Mesenchymal stem cell (in vitro differentiated cells and primary cell): ENCODE measurements at regions not wholly inside any gene's neighbourhood (a gene's known extent, or its start where the extent isn't known, plus 50 kb on each side); places are given as distances from the start of the nearest gene placed in this dataset.
"Not testable (repeated sequence)": the region's sequence is repeated elsewhere in the genome, so short reads cannot be mapped to it uniquely, and the experiment has no call there.

Experiments used
- DNase-seq: peaks from one replicate; pipeline ENCODE4 v3.0.0-alpha.2; 2013
- H2AFZ ChIP-seq: one replicate; pipeline ENCODE4 v1.6.1; 2013; ENCODE audit warnings: low read depth, mild to moderate bottlenecking, control low read depth, inconsistent platforms, low read length, moderate library complexity
- H2AK5ac ChIP-seq: 2 replicates; pipeline ENCODE4 v1.6.1; 2013; ENCODE audit warnings: low read length, moderate library complexity, mild to moderate bottlenecking, inconsistent platforms; ENCODE audit not compliant: severe bottlenecking
- H2BK120ac ChIP-seq: one replicate; pipeline ENCODE4 v1.6.1; 2013; ENCODE audit warnings: low read depth, mild to moderate bottlenecking, inconsistent platforms, low read length, moderate library complexity
- H2BK12ac ChIP-seq, 2 experiments: one replicate each; pipeline ENCODE4 v1.6.1; 2013; ENCODE audit warnings: inconsistent platforms in 2 of 2, low read length in 2 of 2, mild to moderate bottlenecking in 2 of 2, moderate library complexity in 2 of 2, control low read depth in 1 of 2
- H2BK15ac ChIP-seq: one replicate; pipeline ENCODE4 v1.6.1; 2013; ENCODE audit warnings: mild to moderate bottlenecking, low read depth, inconsistent platforms; ENCODE audit not compliant: poor library complexity, severe bottlenecking
- H2BK5ac ChIP-seq: 2 replicates; pipeline ENCODE4 v1.6.1; 2013; ENCODE audit warnings: low read depth, mild to moderate bottlenecking, low read length, control low read depth, inconsistent platforms; ENCODE audit not compliant: poor library complexity, severe bottlenecking
- H3K14ac ChIP-seq, 2 experiments: one replicate each; pipeline ENCODE4 v1.6.1; 2013; ENCODE audit warnings: inconsistent platforms in 2 of 2, low read length in 2 of 2, control low read depth in 1 of 2, mild to moderate bottlenecking in 1 of 2, moderate library complexity in 1 of 2
- H3K18ac ChIP-seq, 2 experiments: one replicate each; pipeline ENCODE4 v1.6.1; 2013; ENCODE audit warnings: inconsistent platforms in 2 of 2, low read length in 2 of 2, control low read depth in 1 of 2, low read depth in 1 of 2, mild to moderate bottlenecking in 1 of 2
- H3K23ac ChIP-seq, 2 experiments: one replicate each; pipeline ENCODE4 v1.6.1; 2013; ENCODE audit warnings: inconsistent platforms in 2 of 2, low read length in 2 of 2, mild to moderate bottlenecking in 2 of 2, moderate library complexity in 2 of 2, control low read depth in 1 of 2
- H3K27ac ChIP-seq: 2 replicates; pipeline ENCODE4 v1.5.1; 2013; ENCODE audit warnings: mild to moderate bottlenecking, moderate library complexity, low read length, control low read depth, inconsistent platforms; ENCODE audit not compliant: poor library complexity, severe bottlenecking
- H3K27me3 ChIP-seq, 2 experiments: 2 replicates each; pipeline versions ENCODE4 v1.6.1 to v1.7.0; 2013; ENCODE audit warnings: low read length in 2 of 2, mild to moderate bottlenecking in 2 of 2, moderate library complexity in 2 of 2, control low read depth in 1 of 2, inconsistent platforms in 1 of 2; ENCODE audit not compliant: control insufficient read depth in 1 of 2, insufficient read depth in 1 of 2
- H3K36me3 ChIP-seq, 2 experiments: 2 replicates each; pipeline versions ENCODE4 v1.6.1 to v1.7.0; 2013; ENCODE audit warnings: low read length in 2 of 2, control low read depth in 1 of 2, inconsistent platforms in 1 of 2, low read depth in 1 of 2, mild to moderate bottlenecking in 1 of 2; ENCODE audit not compliant: insufficient read depth in 2 of 2, control insufficient read depth in 1 of 2
- H3K4ac ChIP-seq, 2 experiments: one replicate each; pipeline ENCODE4 v1.6.1; 2013; ENCODE audit warnings: inconsistent platforms in 2 of 2, low read length in 2 of 2, mild to moderate bottlenecking in 2 of 2, moderate library complexity in 2 of 2, control low read depth in 1 of 2, low read depth in 1 of 2
- H3K4me1 ChIP-seq: 2 replicates; pipeline ENCODE4 v1.6.1; 2013; ENCODE audit warnings: low read depth, low read length, control low read depth; ENCODE audit not compliant: control insufficient read depth, insufficient read depth
- H3K4me2 ChIP-seq: 2 replicates; pipeline ENCODE4 v1.6.1; 2013; ENCODE audit warnings: low read length, mild to moderate bottlenecking, inconsistent platforms; ENCODE audit not compliant: poor library complexity, severe bottlenecking
- H3K4me3 ChIP-seq, 2 experiments: 2 replicates each; pipeline versions ENCODE4 v1.5.1 to v1.7.0; 2013; ENCODE audit warnings: low read length in 2 of 2, mild to moderate bottlenecking in 2 of 2, control low read depth in 1 of 2, low read depth in 1 of 2; ENCODE audit not compliant: insufficient read depth in 1 of 2
- H3K79me1 ChIP-seq: replicated peaks from 2 replicates; pipeline ENCODE4 v1.6.1; 2013; ENCODE audit warnings: mild to moderate bottlenecking, control low read depth, low read length, inconsistent platforms; ENCODE audit not compliant: poor library complexity, severe bottlenecking
- H3K9ac ChIP-seq: 2 replicates; pipeline ENCODE4 v1.7.0; 2013; ENCODE audit warnings: mild to moderate bottlenecking, low read length, moderate library complexity
- H3K9me3 ChIP-seq: 2 replicates; pipeline ENCODE4 v1.7.0; 2013; ENCODE audit warnings: mild to moderate bottlenecking, low read length; ENCODE audit not compliant: control insufficient read depth
- H4K8ac ChIP-seq: one replicate; pipeline ENCODE4 v1.6.1; 2013; ENCODE audit warnings: inconsistent platforms, mild to moderate bottlenecking, low read length, moderate library complexity
- H4K91ac ChIP-seq: one replicate; pipeline ENCODE4 v1.6.1; 2013; ENCODE audit warnings: mild to moderate bottlenecking, low read length, inconsistent platforms
- WGBS: methylation state at CpG from one replicate; pipeline ENCODE4 v1.1.7; 2013; ENCODE audit warnings: mixed read lengths; 5-methylcytosine and 5-hydroxymethylcytosine counted together

DNA sequence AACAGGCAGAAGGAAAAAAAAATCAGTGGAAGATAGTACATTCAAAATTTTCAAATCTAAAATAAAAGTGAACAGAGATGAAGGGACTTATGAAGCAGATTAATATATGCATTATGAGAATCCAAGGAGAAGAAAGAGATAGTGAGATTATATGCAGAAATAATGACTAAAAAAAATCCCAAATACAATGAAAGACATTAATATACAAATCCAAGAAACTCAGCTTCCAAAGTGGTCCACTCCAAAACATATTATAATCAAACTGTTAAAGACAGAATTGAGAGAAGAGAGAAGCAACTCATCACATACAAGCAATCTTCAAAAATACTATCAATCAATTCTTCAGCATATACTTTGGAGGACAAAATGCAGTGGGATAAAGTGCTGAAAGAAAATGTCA is 73.5 kb upstream of the CARMIL1 start:
- no peak overlapping the region for H4K91ac ChIP-seq
- no peak overlapping the region for H3K4me2 ChIP-seq
- no peak overlapping the region for H3K14ac ChIP-seq
- H2AK5ac ChIP-seq, result no peak overlapping the region
- no peak overlapping the region for H2BK15ac ChIP-seq
- no peak overlapping the region for H3K27ac ChIP-seq
- no peak overlapping the region for H3K9ac ChIP-seq
- no peaks in the 10 kb centered on the region for H3K4me1 ChIP-seq
- no peak overlapping the region for H3K18ac ChIP-seq
- H2BK120ac ChIP-seq, result no peak overlapping the region
- H2AFZ ChIP-seq, result no peak overlapping the region
- no peak for DNase-seq
- no peaks in the 10 kb centered on the region for H3K27me3 ChIP-seq
- H3K23ac ChIP-seq, result no peak overlapping the region
- H2BK12ac ChIP-seq, result no peak overlapping the region
- no peaks in the 10 kb centered on the region for H3K36me3 ChIP-seq
- no peak overlapping the region for H4K8ac ChIP-seq
- H3K9me3 ChIP-seq, result peaks cover 22% of the 10 kb centered on the region
- peak overlapping the region in 1 of 2 experiments; percentile 46 for H3K4me3 ChIP-seq
- H3K79me1 ChIP-seq, result no peaks in the 10 kb centered on the region
- no peak overlapping the region for H2BK5ac ChIP-seq
- no peak overlapping the region for H3K4ac ChIP-seq

DNA sequence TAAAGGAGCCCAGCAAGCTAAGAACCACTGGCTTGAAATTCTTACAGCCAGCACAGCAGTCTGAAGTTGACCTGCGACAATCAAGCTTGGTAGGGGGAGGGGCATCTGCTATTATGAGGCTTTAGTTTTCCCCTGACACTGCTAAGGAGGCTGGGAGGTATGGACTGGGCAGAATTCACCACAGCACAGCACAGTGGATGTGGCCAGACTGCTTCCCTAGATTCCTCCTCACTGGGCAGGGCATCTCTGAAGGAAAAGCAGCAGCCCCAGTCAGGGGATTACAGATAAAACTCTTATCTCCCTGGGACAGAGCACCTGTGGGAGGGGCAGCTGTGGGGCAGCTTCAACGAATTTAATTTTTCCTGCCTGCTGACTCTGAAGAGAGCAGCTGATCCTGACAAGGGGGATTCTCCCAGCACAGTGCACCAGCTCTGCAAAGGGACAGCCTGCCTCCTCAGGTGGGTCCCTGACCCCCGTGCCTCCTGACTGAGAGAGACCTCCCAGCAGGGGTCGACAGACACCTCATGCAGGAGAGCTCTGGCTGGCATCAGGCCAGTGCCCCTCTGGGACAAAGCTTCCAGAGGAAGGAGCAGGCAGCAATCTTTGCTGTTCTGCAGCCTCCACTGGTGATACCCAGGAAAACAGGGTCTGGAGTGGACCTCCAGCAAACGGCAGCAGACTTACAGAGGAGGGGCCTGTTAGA is 71.6 kb upstream of the CARMIL1 start:
- H3K4me3 ChIP-seq, H3K4ac ChIP-seq: not testable (repeated sequence)

DNA sequence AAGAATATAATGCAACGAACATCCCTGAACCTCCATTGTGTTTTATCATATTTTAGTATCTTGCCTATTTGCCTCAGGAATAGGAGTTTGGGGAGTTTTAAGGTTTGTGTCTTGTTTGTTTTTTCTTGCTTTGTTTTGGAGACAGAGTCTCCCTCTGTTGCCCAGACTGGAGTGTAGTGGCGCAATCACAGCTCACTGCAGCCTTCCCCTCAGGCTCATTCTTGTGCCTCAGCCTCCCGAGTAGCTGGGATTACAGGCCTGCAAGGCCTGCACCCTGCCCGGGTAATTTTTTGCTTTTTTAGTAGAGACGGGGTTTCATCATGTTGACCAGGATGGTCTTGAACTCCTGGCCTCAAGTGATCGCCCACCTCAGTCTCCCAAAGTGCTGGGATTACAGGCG is 63.3 kb upstream of the CARMIL1 start:
- H3K4me2 ChIP-seq, result no peak overlapping the region
- H3K79me1 ChIP-seq, result no peaks in the 10 kb centered on the region
- H3K27ac ChIP-seq, result no peak overlapping the region
- H3K36me3 ChIP-seq, result no peaks in the 10 kb centered on the region
- no peak overlapping the region for H4K8ac ChIP-seq
- H3K9me3 ChIP-seq, result peaks cover 3% of the 10 kb centered on the region
- H2AFZ ChIP-seq, result no peak overlapping the region
- peak; percentile 35 for DNase-seq
- H3K27me3 ChIP-seq, result no peaks in the 10 kb centered on the region
- H3K23ac ChIP-seq, result no peak overlapping the region
- no peak overlapping the region for H3K9ac ChIP-seq
- no peak overlapping the region for H3K4me3 ChIP-seq
- no peak overlapping the region for H3K18ac ChIP-seq
- H2AK5ac ChIP-seq, result no peak overlapping the region
- H2BK5ac ChIP-seq, result no peak overlapping the region
- H4K91ac ChIP-seq, result no peak overlapping the region
- no peak overlapping the region for H2BK12ac ChIP-seq
- H2BK15ac ChIP-seq, result no peak overlapping the region
- H3K14ac ChIP-seq, result no peak overlapping the region
- H2BK120ac ChIP-seq, result no peak overlapping the region
- no peak overlapping the region for H3K4ac ChIP-seq
- H3K4me1 ChIP-seq, result no peaks in the 10 kb centered on the region
- 94% methylated on average over 6 of the region's 7 CpGs for WGBS

More for the DNA sequence above, 71.6 kb upstream of the CARMIL1 start:
- H3K27me3 ChIP-seq, H2AFZ ChIP-seq, H2BK5ac ChIP-seq, H3K14ac ChIP-seq, H3K18ac ChIP-seq, H2AK5ac ChIP-seq, H3K36me3 ChIP-seq, H2BK12ac ChIP-seq, H4K91ac ChIP-seq, H3K79me1 ChIP-seq, DNase-seq, H3K4me1 ChIP-seq, H4K8ac ChIP-seq, H3K9ac ChIP-seq, H2BK120ac ChIP-seq, H3K4me2 ChIP-seq, H3K27ac ChIP-seq, H2BK15ac ChIP-seq, H3K23ac ChIP-seq: not testable (repeated sequence)
- H3K9me3 ChIP-seq, result peaks cover 26% of the 10 kb centered on the region
- WGBS, result 35% methylated on average over 5 of the region's 5 CpGs

DNA sequence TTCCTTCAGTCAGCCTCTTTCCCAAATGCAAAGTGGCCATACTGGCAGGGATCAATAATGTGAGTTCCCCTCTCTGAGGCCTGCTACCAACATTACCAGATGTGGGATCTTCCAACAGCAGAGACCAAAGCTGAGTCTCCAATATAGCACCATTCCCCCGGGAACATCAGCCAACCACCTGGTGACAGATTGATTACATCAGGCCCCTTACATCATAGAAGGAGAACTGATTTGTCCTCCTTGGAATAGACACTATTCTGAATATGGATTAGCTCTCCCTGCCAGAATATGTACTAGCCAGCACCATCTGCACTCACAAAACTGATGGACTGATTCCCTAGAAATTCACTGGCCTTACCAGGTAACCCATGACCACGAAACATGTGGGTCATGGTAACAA is 61.9 kb upstream of the CARMIL1 start:
- H3K9ac ChIP-seq, result no peak overlapping the region
- no peak overlapping the region for H2AK5ac ChIP-seq
- H2BK5ac ChIP-seq, result no peak overlapping the region
- H3K14ac ChIP-seq, result no peak overlapping the region
- no peaks in the 10 kb centered on the region for H3K27me3 ChIP-seq
- H2BK120ac ChIP-seq, result no peak overlapping the region
- H3K4me1 ChIP-seq, result no peaks in the 10 kb centered on the region
- no peak overlapping the region for H2AFZ ChIP-seq
- no peak overlapping the region for H3K18ac ChIP-seq
- H3K9me3 ChIP-seq, result no peaks in the 10 kb centered on the region
- H2BK12ac ChIP-seq, result peak overlapping the region in 1 of 2 experiments; percentile 46
- no peak overlapping the region for H3K4ac ChIP-seq
- H3K23ac ChIP-seq, result no peak overlapping the region
- DNase-seq, result no peak
- no peak overlapping the region for H2BK15ac ChIP-seq
- H3K27ac ChIP-seq, result no peak overlapping the region
- no peak overlapping the region for H3K4me2 ChIP-seq
- H4K91ac ChIP-seq, result no peak overlapping the region
- H3K79me1 ChIP-seq, result no peaks in the 10 kb centered on the region
- H3K36me3 ChIP-seq, result no peaks in the 10 kb centered on the region
- no peak overlapping the region for H4K8ac ChIP-seq
- 100% methylated on average over 1 of the region's 2 CpGs for WGBS
- no peak overlapping the region for H3K4me3 ChIP-seq
